Endodermal cell (in vitro differentiated cells): ENCODE measurements at regions not wholly inside any gene's neighbourhood (a gene's known extent, or its start where the extent isn't known, plus 50 kb on each side); places are given as distances from the start of the nearest gene placed in this dataset.
"Not testable (repeated sequence)": the region's sequence is repeated elsewhere in the genome, so short reads cannot be mapped to it uniquely, and the experiment has no call there.

Experiments
- DNase-seq: peaks from one replicate; pipeline ENCODE4 v3.0.0-alpha.2; 2017
- H3K27ac ChIP-seq: 2 replicates; pipeline ENCODE4 v1.5.1; 2013; ENCODE audit warnings: mild to moderate bottlenecking, low read depth, low read length, moderate library complexity
- H3K27me3 ChIP-seq: 2 replicates; pipeline ENCODE4 v1.6.1; 2013; ENCODE audit warnings: mild to moderate bottlenecking, low read length, moderate library complexity; ENCODE audit not compliant: insufficient read depth, control insufficient read depth, poor library complexity, severe bottlenecking
- H3K36me3 ChIP-seq: 2 replicates; pipeline ENCODE4 v1.7.0; 2013; ENCODE audit warnings: mild to moderate bottlenecking, low read length, moderate library complexity; ENCODE audit not compliant: control insufficient read depth, insufficient read depth
- H3K4me1 ChIP-seq: one replicate; pipeline ENCODE4 v1.7.0; 2013; ENCODE audit warnings: low read length; ENCODE audit not compliant: control insufficient read depth, insufficient read depth
- H3K4me3 ChIP-seq: 2 replicates; pipeline ENCODE4 v1.5.1; 2013; ENCODE audit warnings: mild to moderate bottlenecking, low read length, moderate library complexity
- H3K9ac ChIP-seq: 2 replicates; pipeline ENCODE4 v1.6.1; 2013; ENCODE audit warnings: mild to moderate bottlenecking, low read length, moderate library complexity; ENCODE audit not compliant: poor library complexity, severe bottlenecking; ENCODE audit errors: extremely low read depth
- H3K9me3 ChIP-seq: 2 replicates; pipeline ENCODE4 v1.6.1; 2013; ENCODE audit warnings: mild to moderate bottlenecking, low read length, moderate library complexity; ENCODE audit not compliant: control insufficient read depth
- H3K27ac Mint-ChIP-seq: 2 replicates; pipeline ENCODE4 v1.8.0; 2020; ENCODE audit warnings: mixed read lengths
- H3K27me3 Mint-ChIP-seq: 2 replicates; pipeline ENCODE4 v1.8.0; 2021; ENCODE audit warnings: mild to moderate bottlenecking, mixed read lengths; ENCODE audit not compliant: insufficient read depth
- H3K36me3 Mint-ChIP-seq: 2 replicates; pipeline ENCODE4 v1.8.0; 2020; ENCODE audit warnings: low read depth, mixed read lengths
- H3K4me1 Mint-ChIP-seq: 2 replicates; pipeline ENCODE4 v1.8.0; 2020; ENCODE audit warnings: mixed read lengths
- H3K4me3 Mint-ChIP-seq: 2 replicates; pipeline ENCODE4 v1.8.0; 2020; ENCODE audit warnings: mild to moderate bottlenecking, moderate library complexity, mixed read lengths
- H3K9me3 Mint-ChIP-seq: 2 replicates; pipeline ENCODE4 v1.8.0; 2020; ENCODE audit warnings: mild to moderate bottlenecking, mixed read lengths
- WGBS, 2 experiments: methylation state at CpG; one replicate each; pipeline versions ENCODE4 v1.1.5 to v1.1.7; 2013; ENCODE audit warnings: missing lambda C conversion rate in 2 of 2, mixed read lengths in 1 of 2; ENCODE audit not compliant: insufficient coverage in 1 of 2, insufficient read length in 1 of 2; 5-methylcytosine and 5-hydroxymethylcytosine counted together
- TF ChIP-seq, protein P1 (sequence below): fragments of 200-600 bp; sonication (generic); conservative IDR thresholded peaks from 2 replicates; pipeline ENCODE4 v1.5.0; 2021; ENCODE audit warnings: antibody characterized with exemption, mild to moderate bottlenecking

DNA sequence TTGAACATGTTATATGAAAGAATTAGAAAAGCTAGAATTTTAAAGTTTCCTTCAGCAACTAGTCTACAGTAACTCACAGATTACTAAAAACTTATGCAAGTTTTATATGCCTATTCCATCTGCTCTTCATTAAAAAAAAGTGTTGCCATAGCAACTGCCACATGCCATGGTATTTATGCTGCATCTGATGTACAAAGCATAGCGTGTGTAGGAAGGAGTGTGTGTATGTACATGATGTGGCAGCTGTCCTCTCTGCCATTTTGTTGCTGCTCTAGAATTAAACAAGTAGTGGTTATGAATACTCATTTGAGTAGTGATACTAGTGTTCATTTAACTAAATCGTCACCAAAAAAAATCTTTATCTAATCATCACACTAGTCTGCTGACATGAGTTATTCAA lies 593.5 kb downstream of the CETN3 start:
- Histone ChIP-seq H3K9me3 (no peaks in the 10 kb centered on the region), H3K4me1 (no peaks in the 10 kb centered on the region), H3K4me3 (no peak overlapping the region), H3K27ac (no peak overlapping the region), H3K36me3 (no peaks in the 10 kb centered on the region), H3K27me3 (no peaks in the 10 kb centered on the region), H3K9ac (no peak overlapping the region)
- WGBS, 2 experiments: 87% methylated on average over 2 of the region's 2 CpGs; no CpG with 5 or more reads in 1 of the 2 experiments
- peaks cover 8% of the 10 kb centered on the region for H3K4me1 Mint-ChIP-seq
- no peak overlapping the region for H3K27ac Mint-ChIP-seq
- TF ChIP-seq, protein P1, sequence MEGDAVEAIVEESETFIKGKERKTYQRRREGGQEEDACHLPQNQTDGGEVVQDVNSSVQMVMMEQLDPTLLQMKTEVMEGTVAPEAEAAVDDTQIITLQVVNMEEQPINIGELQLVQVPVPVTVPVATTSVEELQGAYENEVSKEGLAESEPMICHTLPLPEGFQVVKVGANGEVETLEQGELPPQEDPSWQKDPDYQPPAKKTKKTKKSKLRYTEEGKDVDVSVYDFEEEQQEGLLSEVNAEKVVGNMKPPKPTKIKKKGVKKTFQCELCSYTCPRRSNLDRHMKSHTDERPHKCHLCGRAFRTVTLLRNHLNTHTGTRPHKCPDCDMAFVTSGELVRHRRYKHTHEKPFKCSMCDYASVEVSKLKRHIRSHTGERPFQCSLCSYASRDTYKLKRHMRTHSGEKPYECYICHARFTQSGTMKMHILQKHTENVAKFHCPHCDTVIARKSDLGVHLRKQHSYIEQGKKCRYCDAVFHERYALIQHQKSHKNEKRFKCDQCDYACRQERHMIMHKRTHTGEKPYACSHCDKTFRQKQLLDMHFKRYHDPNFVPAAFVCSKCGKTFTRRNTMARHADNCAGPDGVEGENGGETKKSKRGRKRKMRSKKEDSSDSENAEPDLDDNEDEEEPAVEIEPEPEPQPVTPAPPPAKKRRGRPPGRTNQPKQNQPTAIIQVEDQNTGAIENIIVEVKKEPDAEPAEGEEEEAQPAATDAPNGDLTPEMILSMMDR: no peak
- no peak overlapping the region for H3K4me3 Mint-ChIP-seq
- peaks cover 4% of the 10 kb centered on the region for H3K9me3 Mint-ChIP-seq
- DNase-seq: no peak
- no peaks in the 10 kb centered on the region for H3K36me3 Mint-ChIP-seq
- H3K27me3 Mint-ChIP-seq: no peaks in the 10 kb centered on the region

DNA sequence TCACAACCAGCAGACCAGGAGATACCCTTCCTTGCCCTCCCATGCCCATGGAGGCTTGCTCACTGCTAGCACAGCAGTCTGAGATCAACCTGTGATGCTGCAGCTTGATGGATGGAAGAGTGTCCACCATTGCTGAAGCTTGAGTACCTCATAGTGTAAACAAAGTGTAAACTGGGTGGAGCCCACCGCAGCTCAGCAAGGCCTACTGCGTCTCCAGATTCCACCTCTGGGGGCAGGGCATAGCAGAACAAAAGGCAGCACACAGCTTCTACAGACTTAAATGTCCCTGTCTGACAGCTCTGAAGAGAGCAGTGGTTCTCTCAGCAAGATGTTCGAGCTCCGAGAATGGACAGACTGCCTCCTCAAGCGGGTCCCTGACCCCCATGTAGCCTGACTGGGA lies 608.8 kb downstream of the CETN3 start:
- H3K4me3 Mint-ChIP-seq, H3K36me3 Mint-ChIP-seq, H3K4me1 ChIP-seq, H3K36me3 ChIP-seq, H3K27me3 ChIP-seq, H3K27ac Mint-ChIP-seq, H3K9me3 ChIP-seq, H3K9ac ChIP-seq, H3K4me3 ChIP-seq, H3K27ac ChIP-seq, H3K27me3 Mint-ChIP-seq, H3K4me1 Mint-ChIP-seq: not testable (repeated sequence)
- DNase-seq: peak; percentile 77
- 90 to 98% methylated on average over 5 of the region's 5 CpGs for WGBS, 2 experiments
- TF ChIP-seq, protein P1: peak; percentile 61
- H3K9me3 Mint-ChIP-seq: peaks cover 13% of the 10 kb centered on the region

DNA sequence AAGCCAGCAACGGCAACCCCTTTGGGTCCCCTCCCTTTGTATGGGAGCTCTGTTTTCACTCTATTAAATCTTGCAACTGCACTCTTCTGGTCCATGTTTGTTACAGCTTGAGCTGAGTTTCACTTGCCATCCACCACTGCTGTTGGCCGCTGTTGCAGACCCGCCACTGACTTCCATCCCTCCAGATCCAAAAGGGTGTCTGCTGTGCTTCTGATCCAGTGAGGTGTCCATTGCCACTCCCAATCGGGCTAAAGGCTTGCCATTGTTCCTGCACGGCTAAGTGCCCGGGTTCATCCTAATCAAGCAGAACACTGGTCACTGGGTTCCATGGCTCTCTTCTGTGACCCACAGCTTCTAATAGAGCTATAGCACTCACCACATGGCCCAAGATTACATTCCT lies 615.1 kb downstream of the CETN3 start:
- H3K9me3 Mint-ChIP-seq: peaks cover 10% of the 10 kb centered on the region
- H3K36me3 Mint-ChIP-seq, H3K27ac Mint-ChIP-seq, DNase-seq, H3K9ac ChIP-seq, H3K9me3 ChIP-seq, H3K27me3 Mint-ChIP-seq, H3K4me1 Mint-ChIP-seq, H3K4me1 ChIP-seq, H3K27ac ChIP-seq, H3K4me3 ChIP-seq, H3K27me3 ChIP-seq, H3K4me3 Mint-ChIP-seq, H3K36me3 ChIP-seq: not testable (repeated sequence)
- 94 to 100% methylated on average over 6 of the region's 6 CpGs for WGBS, 2 experiments

DNA sequence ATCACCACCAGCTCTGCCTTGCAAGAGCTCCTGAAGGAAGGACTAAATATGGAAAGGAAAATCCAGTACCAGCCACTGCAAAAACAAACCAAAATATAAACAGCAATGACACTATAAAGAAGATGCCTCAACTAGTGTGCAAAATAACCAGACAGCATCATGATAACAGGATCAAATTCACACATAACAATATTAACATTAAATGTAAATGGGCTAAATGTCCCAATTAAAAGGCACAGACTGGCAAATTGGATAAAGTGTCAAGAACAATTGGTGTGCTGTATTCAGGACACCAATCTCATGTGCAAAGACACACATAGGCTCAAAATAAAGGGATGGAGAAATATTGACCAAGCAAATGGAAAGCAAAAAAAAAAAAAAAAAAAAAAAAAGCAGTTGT lies 629.8 kb downstream of the CETN3 start:
- peaks cover 28% of the 10 kb centered on the region for H3K9me3 Mint-ChIP-seq
- not testable (repeated sequence) for H3K27me3 ChIP-seq, H3K4me3 Mint-ChIP-seq, H3K4me3 ChIP-seq, H3K4me1 ChIP-seq, H3K27ac Mint-ChIP-seq, H3K36me3 ChIP-seq, H3K9ac ChIP-seq, H3K4me1 Mint-ChIP-seq, H3K27me3 Mint-ChIP-seq, H3K27ac ChIP-seq, H3K36me3 Mint-ChIP-seq, DNase-seq
- peaks cover 11% of the 10 kb centered on the region for H3K9me3 ChIP-seq
